ENCODE measurements at regions not wholly inside any gene's neighbourhood (a gene's known extent, or its start where the extent isn't known, plus 50 kb on each side); places are given as distances from the start of the nearest gene placed in this dataset.
"Not testable (repeated sequence)": the region's sequence is repeated elsewhere in the genome, so short reads cannot be mapped to it uniquely, and the experiment has no call there.

GRCh38 chrY:11461406-11461805 lies 1239.6 kb upstream of the USP9Y start:
- intact Hi-C loops (cut with DNase I); H3K36me3 ChIP-seq; DNase-seq; ATAC-seq; H3K27me3 ChIP-seq; H3K4me1 ChIP-seq; H3K27ac ChIP-seq; H3K9me3 ChIP-seq; H3K4me3 ChIP-seq: not testable (repeated sequence)
- WGBS, 4 donors = 12 to 16% methylated on average over 4 of the region's 4 CpGs; no CpG with 5 or more reads in 2 of the 4 donors
- peak in 6 of 12 donors; percentile 16 to 49 (median 34) for TF ChIP-seq CTCF (IDR thresholded peaks at IDR 0.05)

GRCh38 chrY:11466778-11467177 lies 1234.3 kb upstream of the USP9Y start:
- H3K27ac ChIP-seq; DNase-seq; H3K27me3 ChIP-seq; intact Hi-C loops (cut with DNase I); H3K4me1 ChIP-seq; H3K36me3 ChIP-seq; H3K9me3 ChIP-seq; H3K4me3 ChIP-seq; ATAC-seq: not testable (repeated sequence)
- TF ChIP-seq CTCF (IDR thresholded peaks at IDR 0.05) = peak in 2 of 12 donors; percentile 11 to 16
- WGBS, 4 donors = 11 to 12% methylated on average over 5 of the region's 5 CpGs; no CpG with 5 or more reads in 2 of the 4 donors

Measured in heart left ventricle (tissue), 16 donors.